ENCODE measurements at regions not wholly inside any gene's neighbourhood (a gene's known extent, or its start where the extent isn't known, plus 50 kb on each side); places are given as distances from the start of the nearest gene placed in this dataset.

GRCh38 chr6:66245231-66245630 lies 538.2 kb upstream of the EYS start:
- TF ChIP-seq CTCF (IDR thresholded peaks at IDR 0.05) (no peak), ZFX (IDR thresholded peaks at IDR 0.05; ENCODE audit: borderline replicate concordance) (no peak)
